ENCODE measurements at regions not wholly inside any gene's neighbourhood (a gene's known extent, or its start where the extent isn't known, plus 50 kb on each side); places are given as distances from the start of the nearest gene placed in this dataset.
"Not testable (repeated sequence)": the region's sequence is repeated elsewhere in the genome, so short reads cannot be mapped to it uniquely, and the experiment has no call there.

- DNase-seq, result no peak
- no peak overlapping the region for H3K4me3 ChIP-seq (ENCODE audit: insufficient read depth, low read depth, low read length)
- no peaks in the 10 kb centered on the region for H3K36me3 ChIP-seq (replicated peaks; ENCODE audit: control insufficient read depth, insufficient read depth, low read length)
- H3K27me3 ChIP-seq (ENCODE audit: control insufficient read depth, insufficient read depth, low read length), result no peaks in the 10 kb centered on the region
Measured at GRCh38 chr4:149247164-149247563, 568.5 kb downstream of the IQCM start.

GRCh38 chr4:149245333-149245732, 570.3 kb downstream of the IQCM start:
- no peaks in the 10 kb centered on the region for H3K36me3 ChIP-seq (replicated peaks; ENCODE audit: control insufficient read depth, insufficient read depth, low read length)
- no peak overlapping the region for H3K4me3 ChIP-seq (ENCODE audit: insufficient read depth, low read depth, low read length)
- no peaks in the 10 kb centered on the region for H3K27me3 ChIP-seq (ENCODE audit: control insufficient read depth, insufficient read depth, low read length)
- no peak for DNase-seq

GRCh38 chr4:149238097-149238496, 577.5 kb downstream of the IQCM start:
- no peak for DNase-seq
- H3K4me3 ChIP-seq (ENCODE audit: insufficient read depth, low read depth, low read length), result no peak overlapping the region
- no peaks in the 10 kb centered on the region for H3K27me3 ChIP-seq (ENCODE audit: control insufficient read depth, insufficient read depth, low read length)
- no peaks in the 10 kb centered on the region for H3K36me3 ChIP-seq (replicated peaks; ENCODE audit: control insufficient read depth, insufficient read depth, low read length)

GRCh38 chr4:149234798-149235197, 580.8 kb downstream of the IQCM start:
- Histone ChIP-seq H3K36me3 (replicated peaks; ENCODE audit: control insufficient read depth, insufficient read depth, low read length) (no peaks in the 10 kb centered on the region), H3K4me3 (ENCODE audit: insufficient read depth, low read depth, low read length) (no peak overlapping the region), H3K27me3 (ENCODE audit: control insufficient read depth, insufficient read depth, low read length) (no peaks in the 10 kb centered on the region)
- DNase-seq, result no peak

- no peaks in the 10 kb centered on the region for H3K36me3 ChIP-seq (replicated peaks; ENCODE audit: control insufficient read depth, insufficient read depth, low read length)
- H3K4me3 ChIP-seq (ENCODE audit: insufficient read depth, low read depth, low read length), result no peak overlapping the region
- H3K27me3 ChIP-seq (ENCODE audit: control insufficient read depth, insufficient read depth, low read length), result no peaks in the 10 kb centered on the region
- DNase-seq, result no peak
Measured at GRCh38 chr4:149223659-149224058, 592.0 kb downstream of the IQCM start.

GRCh38 chr4:149218672-149219071, 597.0 kb downstream of the IQCM start:
- no peak for DNase-seq
- Histone ChIP-seq H3K36me3 (replicated peaks; ENCODE audit: control insufficient read depth, insufficient read depth, low read length) (no peaks in the 10 kb centered on the region), H3K27me3 (ENCODE audit: control insufficient read depth, insufficient read depth, low read length) (no peaks in the 10 kb centered on the region), H3K4me3 (ENCODE audit: insufficient read depth, low read depth, low read length) (no peak overlapping the region)

GRCh38 chr4:149214301-149214700, 601.3 kb downstream of the IQCM start:
- Histone ChIP-seq H3K27me3 (ENCODE audit: control insufficient read depth, insufficient read depth, low read length) (no peaks in the 10 kb centered on the region), H3K4me3 (ENCODE audit: insufficient read depth, low read depth, low read length) (no peak overlapping the region), H3K36me3 (replicated peaks; ENCODE audit: control insufficient read depth, insufficient read depth, low read length) (no peaks in the 10 kb centered on the region)
- DNase-seq, result no peak

GRCh38 chr4:149211876-149212275, 603.8 kb downstream of the IQCM start:
- no peaks in the 10 kb centered on the region for H3K36me3 ChIP-seq (replicated peaks; ENCODE audit: control insufficient read depth, insufficient read depth, low read length)
- no peak for DNase-seq
- H3K27me3 ChIP-seq (ENCODE audit: control insufficient read depth, insufficient read depth, low read length), result no peaks in the 10 kb centered on the region
- H3K4me3 ChIP-seq (ENCODE audit: insufficient read depth, low read depth, low read length), result no peak overlapping the region

- DNase-seq, result no peak
- Histone ChIP-seq H3K4me3 (ENCODE audit: insufficient read depth, low read depth, low read length) (no peak overlapping the region), H3K27me3 (ENCODE audit: control insufficient read depth, insufficient read depth, low read length) (no peaks in the 10 kb centered on the region), H3K36me3 (replicated peaks; ENCODE audit: control insufficient read depth, insufficient read depth, low read length) (no peaks in the 10 kb centered on the region)
Measured at GRCh38 chr4:149203256-149204001, 612.2 kb downstream of the IQCM start.

GRCh38 chr4:149202117-149202516, 613.5 kb downstream of the IQCM start:
- H3K4me3 ChIP-seq (ENCODE audit: insufficient read depth, low read depth, low read length), result no peak overlapping the region
- H3K27me3 ChIP-seq (ENCODE audit: control insufficient read depth, insufficient read depth, low read length), result no peaks in the 10 kb centered on the region
- H3K36me3 ChIP-seq (replicated peaks; ENCODE audit: control insufficient read depth, insufficient read depth, low read length), result no peaks in the 10 kb centered on the region
- DNase-seq, result no peak

GRCh38 chr4:149199594-149199993, 616.0 kb downstream of the IQCM start:
- no peaks in the 10 kb centered on the region for H3K36me3 ChIP-seq (replicated peaks; ENCODE audit: control insufficient read depth, insufficient read depth, low read length)
- DNase-seq, result no peak

GRCh38 chr4:149194061-149194460, 621.6 kb downstream of the IQCM start:
- no peak for DNase-seq
- H3K36me3 ChIP-seq (replicated peaks; ENCODE audit: control insufficient read depth, insufficient read depth, low read length), result no peaks in the 10 kb centered on the region
- H3K27me3 ChIP-seq (ENCODE audit: control insufficient read depth, insufficient read depth, low read length), result no peaks in the 10 kb centered on the region
- H3K4me3 ChIP-seq (ENCODE audit: insufficient read depth, low read depth, low read length), result no peak overlapping the region

More at GRCh38 chr4:149199594-149199993, 616.0 kb downstream of the IQCM start:
- H3K4me3 ChIP-seq (ENCODE audit: insufficient read depth, low read depth, low read length), result no peak overlapping the region
- no peaks in the 10 kb centered on the region for H3K27me3 ChIP-seq (ENCODE audit: control insufficient read depth, insufficient read depth, low read length)

- no peaks in the 10 kb centered on the region; the same call in 1 of the 2 replicates for H3K27me3 ChIP-seq (ENCODE audit: control insufficient read depth, insufficient read depth, low read length)
- DNase-seq, result no peak
- H3K36me3 ChIP-seq (replicated peaks; ENCODE audit: control insufficient read depth, insufficient read depth, low read length), result no peaks in the 10 kb centered on the region
- no peak overlapping the region for H3K4me3 ChIP-seq (ENCODE audit: insufficient read depth, low read depth, low read length)
Measured at GRCh38 chr4:149187726-149188125, 627.9 kb downstream of the IQCM start.

GRCh38 chr4:149183638-149184037, 632.0 kb downstream of the IQCM start:
- Histone ChIP-seq H3K4me3 (ENCODE audit: insufficient read depth, low read depth, low read length) (no peak overlapping the region), H3K36me3 (replicated peaks; ENCODE audit: control insufficient read depth, insufficient read depth, low read length) (no peaks in the 10 kb centered on the region), H3K27me3 (ENCODE audit: control insufficient read depth, insufficient read depth, low read length) (no peaks in the 10 kb centered on the region; the same call in 1 of the 2 replicates)
- DNase-seq, result peak; percentile 5

GRCh38 chr4:149181459-149181858, 634.2 kb downstream of the IQCM start:
- not testable (repeated sequence) for DNase-seq; H3K27me3 ChIP-seq (ENCODE audit: control insufficient read depth, insufficient read depth, low read length); H3K36me3 ChIP-seq (replicated peaks; ENCODE audit: control insufficient read depth, insufficient read depth, low read length); H3K4me3 ChIP-seq (ENCODE audit: insufficient read depth, low read depth, low read length)

- DNase-seq, result no peak
- H3K27me3 ChIP-seq (ENCODE audit: control insufficient read depth, insufficient read depth, low read length), result no peaks in the 10 kb centered on the region; the same call in 1 of the 2 replicates
- no peak overlapping the region for H3K4me3 ChIP-seq (ENCODE audit: insufficient read depth, low read depth, low read length)
- H3K36me3 ChIP-seq (replicated peaks; ENCODE audit: control insufficient read depth, insufficient read depth, low read length), result no peaks in the 10 kb centered on the region
Measured at GRCh38 chr4:149176039-149176438, 639.6 kb downstream of the IQCM start.
